ENCODE measurements at regions not wholly inside any gene's neighbourhood (a gene's known extent, or its start where the extent isn't known, plus 50 kb on each side); places are given as distances from the start of the nearest gene placed in this dataset.

- no peak for DNase-seq (ENCODE audit: low spot score)
- Mint-ChIP-seq H3K4me3 (ENCODE audit: low read depth) (no peak overlapping the region), H3K36me3 (ENCODE audit: low read depth) (no peaks in the 10 kb centered on the region), H3K27me3 (ENCODE audit: low read depth) (no peaks in the 10 kb centered on the region), H3K27ac (no peak overlapping the region), H3K4me1 (ENCODE audit: low read depth) (no peaks in the 10 kb centered on the region), H3K9me3 (no peaks in the 10 kb centered on the region)
- intact Hi-C loops (cut with micrococcal nuclease): no loop called here
Observed at GRCh38 chr2:238694136-238694755, 153.6 kb upstream of the TWIST2 start.

DNA sequence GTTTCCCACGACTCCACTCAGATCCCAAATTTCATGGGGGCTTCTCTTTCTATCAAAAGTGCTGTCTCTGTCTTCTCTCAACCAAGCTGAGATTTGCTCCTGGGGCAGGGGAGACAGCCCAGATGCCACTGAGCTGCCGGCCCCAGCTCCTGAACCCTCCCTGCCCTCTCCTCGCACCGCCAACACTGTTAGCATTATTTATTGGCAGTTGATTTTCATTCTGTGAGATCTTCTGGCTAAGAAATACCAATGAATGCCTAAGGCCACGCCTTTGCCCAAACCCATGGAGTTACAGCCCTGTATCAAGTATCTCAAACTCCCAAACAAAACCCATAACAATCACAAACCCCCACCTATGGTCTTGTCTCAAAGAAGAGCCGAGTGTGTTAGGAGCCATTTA is 153.0 kb upstream of the TWIST2 start:
- intact Hi-C loops (cut with micrococcal nuclease): no loop called here
- Mint-ChIP-seq H3K9me3 (no peaks in the 10 kb centered on the region), H3K36me3 (ENCODE audit: low read depth) (no peaks in the 10 kb centered on the region)

DNA sequence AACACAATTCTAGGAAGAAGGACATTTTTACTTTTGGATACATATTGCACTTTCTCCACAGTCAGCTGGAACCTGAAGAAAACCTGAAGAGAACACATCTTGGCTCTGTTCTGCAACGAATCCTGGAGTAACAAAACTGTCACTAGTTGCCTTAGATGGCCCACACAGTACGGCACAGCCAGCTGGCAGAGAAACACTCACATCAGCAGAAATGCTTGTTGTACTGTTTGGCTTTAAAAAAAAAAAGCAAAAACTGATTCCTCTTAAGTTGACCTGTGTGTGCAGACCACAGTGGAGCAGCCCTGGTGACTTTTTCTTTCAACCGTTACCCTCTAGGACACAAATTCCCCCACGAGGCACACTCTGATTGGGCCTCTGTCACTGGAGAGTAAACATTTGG is 152.3 kb upstream of the TWIST2 start:
- intact Hi-C loops (cut with micrococcal nuclease): no loop called here
- H3K36me3 Mint-ChIP-seq (ENCODE audit: low read depth): no peaks in the 10 kb centered on the region
- no peaks in the 10 kb centered on the region for H3K27me3 Mint-ChIP-seq (ENCODE audit: low read depth)

More for the DNA sequence above, 153.0 kb upstream of the TWIST2 start:
- H3K4me1 Mint-ChIP-seq (ENCODE audit: low read depth): no peaks in the 10 kb centered on the region
- no peak overlapping the region for H3K4me3 Mint-ChIP-seq (ENCODE audit: low read depth)
- H3K27ac Mint-ChIP-seq: no peak overlapping the region
- H3K27me3 Mint-ChIP-seq (ENCODE audit: low read depth): no peaks in the 10 kb centered on the region
- DNase-seq (ENCODE audit: low spot score): no peak

GRCh38 chr2:238696331-238696730 is 151.6 kb upstream of the TWIST2 start:
- H3K9me3 Mint-ChIP-seq: no peaks in the 10 kb centered on the region
- DNase-seq (ENCODE audit: low spot score): no peak
- no peak overlapping the region for H3K4me3 Mint-ChIP-seq (ENCODE audit: low read depth)
- no peaks in the 10 kb centered on the region for H3K27me3 Mint-ChIP-seq (ENCODE audit: low read depth)
- no peaks in the 10 kb centered on the region for H3K4me1 Mint-ChIP-seq (ENCODE audit: low read depth)
- intact Hi-C loops (cut with micrococcal nuclease): no loop called here
- H3K36me3 Mint-ChIP-seq (ENCODE audit: low read depth): no peaks in the 10 kb centered on the region
- H3K27ac Mint-ChIP-seq: no peak overlapping the region

More for the DNA sequence above, 152.3 kb upstream of the TWIST2 start:
- H3K9me3 Mint-ChIP-seq: no peaks in the 10 kb centered on the region
- H3K4me1 Mint-ChIP-seq (ENCODE audit: low read depth): no peaks in the 10 kb centered on the region
- DNase-seq (ENCODE audit: low spot score): no peak
- H3K27ac Mint-ChIP-seq: no peak overlapping the region
- no peak overlapping the region for H3K4me3 Mint-ChIP-seq (ENCODE audit: low read depth)

DNA sequence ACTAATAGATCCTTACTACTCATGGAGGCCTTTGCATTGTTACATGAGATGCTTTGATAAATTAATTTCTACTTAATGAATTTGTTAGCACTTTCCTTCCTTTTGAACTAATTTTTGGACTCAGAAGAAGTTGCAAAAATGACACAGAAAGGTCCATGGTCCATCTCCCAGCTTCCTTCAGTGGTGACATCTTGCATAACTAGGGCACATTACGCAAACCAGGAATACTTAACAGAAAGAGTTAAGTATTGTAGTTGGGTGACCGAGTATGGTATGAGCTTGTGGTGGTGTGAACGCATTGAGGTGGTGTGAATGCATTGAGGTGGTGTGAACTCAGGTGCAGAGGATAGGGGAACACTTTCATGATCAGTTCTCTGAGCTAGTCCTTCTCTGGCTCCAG is 151.1 kb upstream of the TWIST2 start:
- H3K36me3 Mint-ChIP-seq (ENCODE audit: low read depth): no peaks in the 10 kb centered on the region
- no peak overlapping the region for H3K27ac Mint-ChIP-seq
- intact Hi-C loops (cut with micrococcal nuclease): no loop called here
- no peaks in the 10 kb centered on the region for H3K27me3 Mint-ChIP-seq (ENCODE audit: low read depth)
- no peaks in the 10 kb centered on the region for H3K9me3 Mint-ChIP-seq
- no peak overlapping the region for H3K4me3 Mint-ChIP-seq (ENCODE audit: low read depth)
- no peak for DNase-seq (ENCODE audit: low spot score)
- no peaks in the 10 kb centered on the region for H3K4me1 Mint-ChIP-seq (ENCODE audit: low read depth)

- no peaks in the 10 kb centered on the region for H3K4me1 Mint-ChIP-seq (ENCODE audit: low read depth)
- DNase-seq (ENCODE audit: low spot score): no peak
- no peaks in the 10 kb centered on the region for H3K36me3 Mint-ChIP-seq (ENCODE audit: low read depth)
- H3K9me3 Mint-ChIP-seq: no peaks in the 10 kb centered on the region
- intact Hi-C loops (cut with micrococcal nuclease): no loop called here
- no peak overlapping the region for H3K27ac Mint-ChIP-seq
- no peak overlapping the region for H3K4me3 Mint-ChIP-seq (ENCODE audit: low read depth)
- no peaks in the 10 kb centered on the region for H3K27me3 Mint-ChIP-seq (ENCODE audit: low read depth)
Observed at GRCh38 chr2:238697193-238698071, 150.5 kb upstream of the TWIST2 start.

DNA sequence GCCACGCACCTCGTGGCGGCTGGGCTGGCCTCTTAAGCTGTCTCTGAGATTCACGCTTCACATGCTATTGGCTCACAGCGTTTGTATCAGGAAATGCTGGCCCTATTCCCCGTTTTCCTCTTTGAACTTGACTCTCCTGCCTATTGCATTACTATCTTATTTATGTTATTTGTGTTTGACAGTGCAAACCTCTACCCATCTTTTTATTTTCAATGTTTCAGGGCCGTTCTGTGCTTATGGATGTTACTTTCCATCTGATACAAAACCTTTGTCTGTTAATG is 149.9 kb upstream of the TWIST2 start:
- no peaks in the 10 kb centered on the region for H3K36me3 Mint-ChIP-seq (ENCODE audit: low read depth)
- H3K4me3 Mint-ChIP-seq (ENCODE audit: low read depth): no peak overlapping the region
- H3K4me1 Mint-ChIP-seq (ENCODE audit: low read depth): no peaks in the 10 kb centered on the region
- no peaks in the 10 kb centered on the region for H3K27me3 Mint-ChIP-seq (ENCODE audit: low read depth)
- intact Hi-C loops (cut with micrococcal nuclease): no loop called here
- no peak overlapping the region for H3K27ac Mint-ChIP-seq
- no peaks in the 10 kb centered on the region for H3K9me3 Mint-ChIP-seq
- DNase-seq (ENCODE audit: low spot score): no peak

- no peak for DNase-seq (ENCODE audit: low spot score)
Observed at GRCh38 chr2:238698451-238699306, 149.2 kb upstream of the TWIST2 start.

DNA sequence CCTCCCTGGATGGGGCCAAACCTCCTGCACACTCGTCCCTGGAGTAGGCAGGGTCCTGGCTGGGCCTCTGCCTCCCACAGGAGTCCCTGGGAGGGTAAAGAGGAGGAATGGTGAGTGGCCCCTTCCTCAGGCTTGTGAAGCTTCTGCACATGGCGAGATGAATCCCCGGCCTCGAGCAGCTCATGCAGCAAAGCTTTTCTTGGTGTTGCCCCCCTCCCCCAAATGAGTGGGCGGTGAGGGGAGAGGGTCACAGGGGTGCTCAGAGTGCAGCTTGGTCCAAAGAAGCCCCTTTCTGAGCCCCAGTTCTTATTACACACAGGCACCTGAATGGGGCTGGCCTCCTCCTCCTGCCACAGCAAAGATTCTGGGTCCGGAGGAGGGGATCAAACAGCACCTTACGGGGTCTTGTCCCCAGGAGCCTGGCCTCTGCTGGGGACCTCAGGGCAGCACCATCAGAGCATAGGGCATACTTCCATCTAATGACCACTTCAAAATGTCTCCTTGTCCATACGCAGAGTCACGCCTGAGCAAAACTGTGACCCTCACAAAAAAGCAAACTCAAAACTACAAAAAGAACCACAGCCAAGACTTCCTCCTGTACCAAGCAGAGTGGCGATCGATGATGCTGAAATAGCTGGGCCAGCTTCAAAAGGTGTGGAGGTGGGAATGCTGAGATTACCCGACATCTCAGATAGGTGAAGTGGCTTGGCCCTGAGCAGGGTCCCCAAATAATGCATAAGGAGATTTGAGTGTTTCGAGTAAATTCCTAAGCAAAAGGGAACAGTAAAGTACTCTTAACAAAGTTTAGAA is 148.4 kb upstream of the TWIST2 start:
- no peaks in the 10 kb centered on the region for H3K9me3 Mint-ChIP-seq
- no peaks in the 10 kb centered on the region for H3K4me1 Mint-ChIP-seq (ENCODE audit: low read depth)
- H3K27me3 Mint-ChIP-seq (ENCODE audit: low read depth): no peaks in the 10 kb centered on the region
- H3K36me3 Mint-ChIP-seq (ENCODE audit: low read depth): no peaks in the 10 kb centered on the region
- no peak overlapping the region for H3K4me3 Mint-ChIP-seq (ENCODE audit: low read depth)
- no peak overlapping the region for H3K27ac Mint-ChIP-seq
- intact Hi-C loops (cut with micrococcal nuclease): no loop called here
- no peak for DNase-seq (ENCODE audit: low spot score)

More at GRCh38 chr2:238698451-238699306, 149.2 kb upstream of the TWIST2 start:
- H3K27me3 Mint-ChIP-seq (ENCODE audit: low read depth): no peaks in the 10 kb centered on the region
- intact Hi-C loops (cut with micrococcal nuclease): no loop called here
- no peaks in the 10 kb centered on the region for H3K9me3 Mint-ChIP-seq
- no peaks in the 10 kb centered on the region for H3K4me1 Mint-ChIP-seq (ENCODE audit: low read depth)
- no peak overlapping the region for H3K4me3 Mint-ChIP-seq (ENCODE audit: low read depth)
- H3K36me3 Mint-ChIP-seq (ENCODE audit: low read depth): no peaks in the 10 kb centered on the region
- H3K27ac Mint-ChIP-seq: no peak overlapping the region

DNA sequence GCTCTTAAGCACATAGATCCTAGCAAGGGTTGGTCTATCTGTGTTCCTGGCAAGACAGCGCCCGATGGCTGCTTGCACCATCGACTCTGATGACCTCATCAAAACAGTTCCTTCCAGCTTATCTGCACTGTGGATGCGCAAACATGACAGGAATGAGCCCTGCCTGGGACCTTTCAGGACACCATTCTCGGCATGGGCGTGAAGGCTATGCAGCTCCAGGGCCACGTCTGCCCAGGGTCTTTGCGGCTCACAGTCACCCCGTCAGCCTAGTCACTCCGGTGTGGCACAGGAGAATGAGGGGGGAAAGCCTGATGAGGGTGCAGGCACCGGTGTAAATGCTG is 147.8 kb upstream of the TWIST2 start:
- Mint-ChIP-seq H3K36me3 (ENCODE audit: low read depth) (no peaks in the 10 kb centered on the region), H3K4me3 (ENCODE audit: low read depth) (no peak overlapping the region), H3K27me3 (ENCODE audit: low read depth) (no peaks in the 10 kb centered on the region), H3K4me1 (ENCODE audit: low read depth) (no peaks in the 10 kb centered on the region), H3K27ac (no peak overlapping the region), H3K9me3 (no peaks in the 10 kb centered on the region)
- no peak for DNase-seq (ENCODE audit: low spot score)
- intact Hi-C loops (cut with micrococcal nuclease): no loop called here

- H3K27ac Mint-ChIP-seq: no peak overlapping the region
- intact Hi-C loops (cut with micrococcal nuclease): no loop called here
- H3K36me3 Mint-ChIP-seq (ENCODE audit: low read depth): no peaks in the 10 kb centered on the region
- no peak for DNase-seq (ENCODE audit: low spot score)
- no peak overlapping the region for H3K4me3 Mint-ChIP-seq (ENCODE audit: low read depth)
- no peaks in the 10 kb centered on the region for H3K4me1 Mint-ChIP-seq (ENCODE audit: low read depth)
- no peaks in the 10 kb centered on the region for H3K9me3 Mint-ChIP-seq
- no peaks in the 10 kb centered on the region for H3K27me3 Mint-ChIP-seq (ENCODE audit: low read depth)
Observed at GRCh38 chr2:238700506-238701340, 147.2 kb upstream of the TWIST2 start.

Measured in activated T-helper 2 cell treated with anti-CD3 and anti-CD28 coated beads, Interferon-gamma antibody, Interleukin-2, Interleukin-4, amounts not matched to agents 10 μg/mL and 5 μg/mL and 100 μg/mL, durations not matched to agents 14 hours and 24 hours and 36 hours (primary cell).